DOHH2 (cell line): ENCODE measurements at regions not wholly inside any gene's neighbourhood (a gene's known extent, or its start where the extent isn't known, plus 50 kb on each side); places are given as distances from the start of the nearest gene placed in this dataset.

Experiments
- H3F3A ChIP-seq: fragments of 200-600 bp; sonication (generic), shearing (Covaris generic); 2 replicates; pipeline ENCODE4 v1.6.0; 2016; ENCODE audit warnings: antibody characterized with exemption, mild to moderate bottlenecking; ENCODE audit not compliant: control insufficient read depth, insufficient read depth
- H3K27ac ChIP-seq: fragments of 200-600 bp; sonication (generic); 2 replicates; pipeline ENCODE4 v1.5.1; 2014; ENCODE audit warnings: low read depth, mild to moderate bottlenecking, low read length, moderate library complexity
- H3K27me3 ChIP-seq: fragments of 200-600 bp; sonication (generic); 2 replicates; pipeline ENCODE4 v1.6.1; 2014; ENCODE audit warnings: mild to moderate bottlenecking, low read length, mixed read lengths; ENCODE audit not compliant: control insufficient read depth
- H3K36me3 ChIP-seq: fragments of 200-600 bp; sonication (generic); 2 replicates; pipeline ENCODE4 v1.6.1; 2014; ENCODE audit warnings: mild to moderate bottlenecking, low read length, moderate library complexity, mixed read lengths; ENCODE audit not compliant: control insufficient read depth
- H3K4me1 ChIP-seq: fragments of 200-600 bp; sonication (generic); 2 replicates; pipeline ENCODE4 v1.6.1; 2014; ENCODE audit warnings: mild to moderate bottlenecking, low read length, mixed read lengths; ENCODE audit not compliant: control insufficient read depth
- H3K4me2 ChIP-seq: fragments of 200-600 bp; sonication (generic); 2 replicates; pipeline ENCODE4 v1.6.0; 2014; ENCODE audit warnings: mild to moderate bottlenecking, low read length, moderate library complexity
- H3K4me3 ChIP-seq: fragments of 200-600 bp; sonication (generic); 2 replicates; pipeline ENCODE4 v1.5.1; 2014; ENCODE audit warnings: mild to moderate bottlenecking, low read length, mixed read lengths
- H3K79me2 ChIP-seq: fragments of 200-600 bp; sonication (generic); 2 replicates; pipeline ENCODE4 v1.6.1; 2014; ENCODE audit warnings: mild to moderate bottlenecking, low read length, mixed read lengths; ENCODE audit not compliant: control insufficient read depth
- H3K9me2 ChIP-seq: fragments of 200-600 bp; sonication (generic); replicated peaks from 2 replicates; pipeline ENCODE4 v1.6.1; 2014; ENCODE audit warnings: mild to moderate bottlenecking, low read length, mixed read lengths; ENCODE audit not compliant: control insufficient read depth
- H3K9me3 ChIP-seq: fragments of 200-600 bp; sonication (generic); 2 replicates; pipeline ENCODE4 v1.6.1; 2014; ENCODE audit warnings: antibody characterized with exemption, low read length, mixed read lengths; ENCODE audit not compliant: control insufficient read depth, insufficient read depth
- H4K20me1 ChIP-seq: fragments of 200-600 bp; sonication (generic); 2 replicates; pipeline ENCODE4 v1.6.0; 2014; ENCODE audit warnings: low read depth, mild to moderate bottlenecking, antibody characterized with exemption, low read length, moderate library complexity; ENCODE audit not compliant: control insufficient read depth, insufficient read depth
- CTCF ChIP-seq: fragments of 200-600 bp; sonication (generic); IDR thresholded peaks from one replicate; pipeline ENCODE4 v1.5.1; 2014; ENCODE audit warnings: antibody characterized with exemption, mild to moderate bottlenecking, low read depth, low read length; ENCODE audit not compliant: poor library complexity, severe bottlenecking
- EZH2phosphoT487 ChIP-seq: fragments of 200-600 bp; sonication (generic); IDR thresholded peaks from 2 replicates; pipeline ENCODE4 v1.6.1; 2017; ENCODE audit warnings: borderline replicate concordance, mild to moderate bottlenecking, antibody characterized with exemption, low read length, moderate library complexity, mixed read lengths

GRCh38 chr6:155656024-155656423 lies 200.4 kb upstream of the NOX3 start:
- Histone ChIP-seq H3K9me3 (no peaks in the 10 kb centered on the region), H4K20me1 (no peaks in the 10 kb centered on the region), H3K4me1 (no peaks in the 10 kb centered on the region), H3K9me2 (no peaks in the 10 kb centered on the region), H3K4me2 (no peak overlapping the region), H3K27ac (no peak overlapping the region), H3K36me3 (no peaks in the 10 kb centered on the region), H3F3A (no peaks in the 10 kb centered on the region), H3K27me3 (no peaks in the 10 kb centered on the region), H3K4me3 (no peak overlapping the region), H3K79me2 (no peaks in the 10 kb centered on the region)
- TF ChIP-seq EZH2phosphoT487 (no peak), CTCF (no peak)

- H3K27me3 ChIP-seq = no peaks in the 10 kb centered on the region
- no peak overlapping the region for H3K27ac ChIP-seq
- H3K4me2 ChIP-seq = no peak overlapping the region
- H3F3A ChIP-seq = no peaks in the 10 kb centered on the region
- no peak overlapping the region for H3K4me3 ChIP-seq
- H3K9me2 ChIP-seq = no peaks in the 10 kb centered on the region
- no peaks in the 10 kb centered on the region for H3K4me1 ChIP-seq
- no peaks in the 10 kb centered on the region for H3K79me2 ChIP-seq
- H3K36me3 ChIP-seq = no peaks in the 10 kb centered on the region
- TF ChIP-seq EZH2phosphoT487 (no peak), CTCF (no peak)
- H3K9me3 ChIP-seq = no peaks in the 10 kb centered on the region
- H4K20me1 ChIP-seq = no peaks in the 10 kb centered on the region
Measured at GRCh38 chr6:155654474-155654873, 198.8 kb upstream of the NOX3 start.

- no peak overlapping the region for H3K27ac ChIP-seq
Measured at GRCh38 chr6:155648301-155648700, 192.7 kb upstream of the NOX3 start.

More at GRCh38 chr6:155648301-155648700, 192.7 kb upstream of the NOX3 start:
- H3K9me3 ChIP-seq = no peaks in the 10 kb centered on the region
- no peaks in the 10 kb centered on the region for H3K36me3 ChIP-seq
- H4K20me1 ChIP-seq = no peaks in the 10 kb centered on the region
- no peaks in the 10 kb centered on the region for H3K79me2 ChIP-seq
- TF ChIP-seq CTCF (no peak), EZH2phosphoT487 (no peak)
- H3K9me2 ChIP-seq = no peaks in the 10 kb centered on the region
- no peak overlapping the region for H3K4me2 ChIP-seq
- H3F3A ChIP-seq = no peaks in the 10 kb centered on the region
- no peak overlapping the region for H3K4me3 ChIP-seq
- peaks cover 6% of the 10 kb centered on the region for H3K4me1 ChIP-seq
- no peaks in the 10 kb centered on the region for H3K27me3 ChIP-seq
